ENCODE measurements at regions not wholly inside any gene's neighbourhood (a gene's known extent, or its start where the extent isn't known, plus 50 kb on each side); places are given as distances from the start of the nearest gene placed in this dataset.

DNA sequence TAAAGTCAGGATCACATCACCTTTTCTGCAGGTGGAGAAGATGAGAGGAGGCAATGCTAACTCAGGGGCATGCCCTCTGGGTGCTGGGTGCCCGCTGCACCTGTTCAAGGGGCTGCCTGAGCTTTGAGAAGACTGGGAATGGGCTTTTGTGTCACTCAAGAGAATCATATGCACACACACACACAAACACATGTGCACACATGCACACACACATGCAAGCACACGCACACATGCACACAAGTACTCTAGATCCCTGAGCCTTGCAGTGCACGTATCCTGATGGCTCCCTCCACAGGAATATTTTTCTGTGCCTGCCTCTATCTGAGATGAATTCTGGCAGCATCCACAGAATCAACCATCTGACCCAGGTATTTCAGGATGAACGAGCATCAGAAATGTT is 110.0 kb upstream of the TEX51 start:
- TF ChIP-seq, protein P1, sequence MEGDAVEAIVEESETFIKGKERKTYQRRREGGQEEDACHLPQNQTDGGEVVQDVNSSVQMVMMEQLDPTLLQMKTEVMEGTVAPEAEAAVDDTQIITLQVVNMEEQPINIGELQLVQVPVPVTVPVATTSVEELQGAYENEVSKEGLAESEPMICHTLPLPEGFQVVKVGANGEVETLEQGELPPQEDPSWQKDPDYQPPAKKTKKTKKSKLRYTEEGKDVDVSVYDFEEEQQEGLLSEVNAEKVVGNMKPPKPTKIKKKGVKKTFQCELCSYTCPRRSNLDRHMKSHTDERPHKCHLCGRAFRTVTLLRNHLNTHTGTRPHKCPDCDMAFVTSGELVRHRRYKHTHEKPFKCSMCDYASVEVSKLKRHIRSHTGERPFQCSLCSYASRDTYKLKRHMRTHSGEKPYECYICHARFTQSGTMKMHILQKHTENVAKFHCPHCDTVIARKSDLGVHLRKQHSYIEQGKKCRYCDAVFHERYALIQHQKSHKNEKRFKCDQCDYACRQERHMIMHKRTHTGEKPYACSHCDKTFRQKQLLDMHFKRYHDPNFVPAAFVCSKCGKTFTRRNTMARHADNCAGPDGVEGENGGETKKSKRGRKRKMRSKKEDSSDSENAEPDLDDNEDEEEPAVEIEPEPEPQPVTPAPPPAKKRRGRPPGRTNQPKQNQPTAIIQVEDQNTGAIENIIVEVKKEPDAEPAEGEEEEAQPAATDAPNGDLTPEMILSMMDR (IDR thresholded peaks at IDR 0.05; ENCODE audit: insufficient read depth, low read depth, low read length): no peak
- no peak overlapping the region for H3K4me3 ChIP-seq (ENCODE audit: low read depth, low read length)
- no peak for DNase-seq (ENCODE audit: low read depth)

DNA sequence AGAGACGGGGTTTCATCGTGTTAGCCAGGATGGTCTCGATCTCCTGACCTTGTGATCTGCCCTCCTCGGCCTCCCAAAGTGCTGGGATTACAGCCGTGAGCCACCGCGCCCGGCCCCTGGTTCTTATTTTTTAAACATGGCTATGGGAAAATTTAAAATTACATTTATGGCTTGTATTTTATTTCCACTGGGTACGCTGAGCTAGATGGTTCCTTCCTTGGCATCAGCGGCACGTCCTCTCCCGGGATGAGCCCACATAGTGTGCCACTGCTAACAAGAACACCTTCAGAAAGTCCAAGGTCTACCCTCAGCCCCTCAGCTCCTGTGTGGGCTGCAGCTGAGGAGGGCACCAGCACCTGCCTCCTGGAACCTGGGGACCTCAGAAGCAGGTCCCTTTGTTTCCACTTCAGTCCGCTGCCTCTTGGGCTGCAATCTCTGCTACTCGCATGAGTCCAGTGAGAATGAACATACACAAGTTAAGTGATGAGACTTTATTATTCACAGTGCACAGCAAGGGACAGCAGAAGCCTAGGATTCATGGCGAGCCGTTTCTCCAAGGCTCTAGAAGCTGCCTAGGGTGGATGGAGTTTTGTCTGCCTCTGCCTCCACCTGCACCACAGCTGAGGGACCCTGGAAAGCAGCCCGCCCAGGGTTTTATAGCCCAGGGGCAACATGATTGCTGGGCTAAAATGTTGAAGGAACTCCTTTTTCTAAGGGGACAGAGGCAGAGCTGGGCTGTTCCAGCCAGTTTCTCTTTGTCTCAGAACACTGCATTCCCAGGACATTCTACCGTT is 107.5 kb upstream of the TEX51 start:
- TF ChIP-seq, protein P1 (IDR thresholded peaks at IDR 0.05; ENCODE audit: insufficient read depth, low read depth, low read length): no peak
- no peak overlapping the region for H3K4me3 ChIP-seq (ENCODE audit: low read depth, low read length)
- DNase-seq (ENCODE audit: low read depth): no peak

DNA sequence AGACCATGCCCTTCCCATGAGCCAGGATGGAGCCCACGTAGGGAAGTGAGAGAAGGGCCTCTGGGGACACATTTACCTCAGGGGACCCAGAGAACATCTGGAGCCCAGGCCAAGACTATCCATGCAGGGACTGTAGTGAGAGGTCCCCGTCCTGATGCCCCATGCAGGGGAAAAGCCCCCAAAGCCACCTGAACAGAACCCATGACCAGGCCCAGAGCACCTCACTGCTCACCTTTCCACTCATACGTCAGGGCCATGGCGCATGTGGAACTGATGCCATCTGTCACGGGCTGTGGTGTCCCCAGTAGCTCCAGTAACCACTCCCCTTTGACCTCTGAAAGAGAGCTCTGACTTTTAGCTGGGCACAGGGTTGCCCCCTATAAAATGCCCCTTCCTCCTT is 106.5 kb upstream of the TEX51 start:
- TF ChIP-seq, protein P1 (IDR thresholded peaks at IDR 0.05; ENCODE audit: insufficient read depth, low read depth, low read length): no peak
- no peak overlapping the region for H3K4me3 ChIP-seq (ENCODE audit: low read depth, low read length)
- no peak for DNase-seq (ENCODE audit: low read depth)

DNA sequence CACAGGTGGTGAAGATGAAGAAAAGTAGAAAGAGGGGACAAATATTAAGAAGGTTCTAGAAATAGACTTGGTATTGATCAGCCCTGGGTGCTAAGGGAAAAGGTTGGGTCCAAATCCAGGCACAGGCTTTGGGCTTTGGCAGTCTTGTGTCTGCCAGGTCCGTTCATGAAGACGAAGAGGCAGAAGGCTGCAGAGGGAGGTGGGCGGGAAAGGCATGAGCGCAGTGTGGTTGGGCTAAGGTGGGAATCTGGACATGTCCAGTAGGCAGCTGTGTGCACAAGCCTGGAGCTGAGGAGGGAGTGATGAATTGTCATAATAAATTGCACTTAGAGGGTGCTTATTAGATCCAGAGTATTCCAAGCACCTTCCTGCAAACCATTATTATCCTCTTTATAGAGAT is 105.7 kb upstream of the TEX51 start:
- DNase-seq (ENCODE audit: low read depth): no peak
- TF ChIP-seq, protein P1 (IDR thresholded peaks at IDR 0.05; ENCODE audit: insufficient read depth, low read depth, low read length): no peak
- no peak overlapping the region for H3K4me3 ChIP-seq (ENCODE audit: low read depth, low read length)

DNA sequence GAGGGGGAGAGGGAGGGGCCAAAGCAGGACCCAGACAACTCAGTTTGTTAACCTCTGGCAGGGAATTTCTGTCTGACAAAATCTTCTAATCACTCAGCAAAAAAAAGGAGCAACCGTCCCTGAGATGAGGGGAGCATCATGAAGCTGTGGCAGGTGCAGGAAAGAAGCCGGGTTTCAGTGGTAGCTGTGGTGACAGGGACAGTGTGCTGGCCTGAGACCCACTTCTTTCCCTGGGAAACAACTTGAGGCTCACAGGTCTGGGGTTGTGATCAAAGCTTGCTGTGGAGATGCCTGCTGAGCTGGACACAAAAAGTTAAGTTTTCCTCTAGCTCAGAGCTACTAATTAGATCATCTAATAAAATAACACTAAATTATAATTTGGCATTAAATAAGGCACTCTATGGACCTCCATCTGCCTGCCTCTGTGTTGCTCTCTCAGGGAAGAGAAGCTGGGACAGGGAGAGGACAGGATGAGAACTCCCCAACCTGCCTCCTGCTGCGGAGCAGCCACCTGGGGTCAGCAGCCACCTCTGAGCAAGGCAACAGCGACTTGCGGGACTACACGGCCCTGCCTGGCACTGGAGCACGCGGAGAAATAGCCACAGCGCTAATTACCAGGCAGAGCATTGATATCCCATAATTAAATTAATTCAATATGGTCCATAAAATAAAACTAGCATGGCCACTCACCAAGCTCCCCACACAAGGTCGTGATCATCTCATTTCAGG is 104.6 kb upstream of the TEX51 start:
- DNase-seq (ENCODE audit: low read depth): no peak
- TF ChIP-seq, protein P1 (IDR thresholded peaks at IDR 0.05; ENCODE audit: insufficient read depth, low read depth, low read length): no peak
- H3K4me3 ChIP-seq (ENCODE audit: low read depth, low read length): no peak overlapping the region

DNA sequence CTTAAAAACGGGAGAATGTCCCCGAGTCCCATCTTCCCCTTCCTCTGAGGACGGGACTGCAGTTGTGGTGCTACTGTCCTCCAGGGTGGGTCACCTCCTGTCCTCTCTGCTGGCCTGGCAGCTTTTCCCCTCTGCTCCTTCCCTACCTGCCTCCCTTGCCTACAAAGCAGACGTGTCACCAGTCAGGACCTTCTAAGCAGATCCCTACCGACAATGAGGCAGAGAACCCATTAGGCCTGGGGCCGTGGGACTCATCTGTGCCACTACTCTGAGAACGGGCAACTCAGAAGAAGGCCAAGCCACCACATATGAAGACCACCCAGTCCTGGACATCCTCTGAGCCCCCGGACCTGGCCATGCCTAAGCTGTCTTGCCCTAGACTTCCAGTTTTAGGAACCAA is 103.0 kb upstream of the TEX51 start:
- DNase-seq (ENCODE audit: low read depth): no peak
- H3K4me3 ChIP-seq (ENCODE audit: low read depth, low read length): no peak overlapping the region
- TF ChIP-seq, protein P1 (IDR thresholded peaks at IDR 0.05; ENCODE audit: insufficient read depth, low read depth, low read length): no peak
